Thoracic aorta (tissue), 2 donors: ENCODE measurements at regions not wholly inside any gene's neighbourhood (a gene's known extent, or its start where the extent isn't known, plus 50 kb on each side); places are given as distances from the start of the nearest gene placed in this dataset.

Experiments used
- ATAC-seq: fragments of 150-250 bp; one replicate; pipeline ENCODE4 v1.8.0; 2017; ENCODE audit warnings: low read depth; ENCODE audit not compliant: insufficient number of reproducible peaks, low FRiP score
- DNase-seq: peaks from one replicate; pipeline ENCODE4 v3.0.0-alpha.2; 2020; ENCODE audit warnings: low spot score
- H3K27ac ChIP-seq, 2 donors: fragments of 200-600 bp; sonication (generic); 1 replicate in 1 of 2; 2 replicates in 1 of 2; pipeline ENCODE4 v1.5.1; 2016; ENCODE audit warnings: mild to moderate bottlenecking in 2 of 2, moderate library complexity in 2 of 2
- H3K27me3 ChIP-seq: fragments of 200-600 bp; sonication (generic); replicated peaks from 2 replicates; pipeline ENCODE4 v1.6.0; 2016; ENCODE audit warnings: mild to moderate bottlenecking; ENCODE audit not compliant: insufficient read depth
- H3K36me3 ChIP-seq: fragments of 200-600 bp; sonication (generic); one replicate; pipeline ENCODE4 v1.5.1; 2016
- H3K4me1 ChIP-seq, 2 donors: fragments of 200-600 bp; sonication (generic); 1 replicate in 1 of 2; 2 replicates in 1 of 2; pipeline versions ENCODE4 v1.5.1 to v1.6.0; 2016; ENCODE audit warnings: low read depth in 2 of 2, mild to moderate bottlenecking in 1 of 2; ENCODE audit not compliant: control insufficient read depth in 1 of 2
- H3K4me3 ChIP-seq: fragments of 200-600 bp; sonication (generic); 2 replicates; pipeline ENCODE4 v1.5.1; 2016; ENCODE audit warnings: mild to moderate bottlenecking
- H3K9me3 ChIP-seq: fragments of 200-600 bp; sonication (generic); 2 replicates; pipeline ENCODE4 v1.5.1; 2016
- TF ChIP-seq, protein P1 (sequence below): fragments of 200-600 bp; sonication (generic); IDR thresholded peaks from one replicate; pipeline ENCODE4 v1.5.1; 2019; ENCODE audit warnings: antibody characterized with exemption

DNA sequence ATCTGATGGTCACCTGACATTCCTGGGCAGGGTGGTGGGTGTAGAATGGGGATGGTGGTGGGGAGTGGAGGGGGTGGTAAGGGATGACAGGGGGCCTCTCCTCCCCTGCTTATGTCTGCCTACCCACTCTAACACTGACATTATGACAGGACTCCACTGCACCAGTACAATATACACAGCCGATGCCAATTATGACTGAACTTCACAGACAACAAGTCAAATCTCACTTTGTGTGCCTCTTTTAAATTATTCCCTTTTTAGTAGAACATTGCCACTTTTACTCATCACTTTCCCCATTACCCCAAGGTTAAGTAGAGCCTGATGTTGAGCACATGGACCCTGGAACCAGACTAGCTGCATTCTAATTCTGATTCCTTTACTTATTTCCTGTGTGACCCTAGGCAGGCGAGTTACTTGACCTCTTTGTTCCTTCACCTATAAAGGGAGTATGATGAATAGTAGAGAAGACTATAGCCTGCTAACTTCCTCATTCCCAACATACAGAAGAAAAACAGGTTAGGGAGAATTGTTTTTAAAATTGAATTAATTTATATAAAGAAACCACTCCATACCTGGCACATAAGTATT, 464.7 kb downstream of the DMRT2 start:
- ATAC-seq, result no peak
- H3K36me3 ChIP-seq, result no peaks in the 10 kb centered on the region
- no peak overlapping the region for H3K4me3 ChIP-seq
- TF ChIP-seq, protein P1, sequence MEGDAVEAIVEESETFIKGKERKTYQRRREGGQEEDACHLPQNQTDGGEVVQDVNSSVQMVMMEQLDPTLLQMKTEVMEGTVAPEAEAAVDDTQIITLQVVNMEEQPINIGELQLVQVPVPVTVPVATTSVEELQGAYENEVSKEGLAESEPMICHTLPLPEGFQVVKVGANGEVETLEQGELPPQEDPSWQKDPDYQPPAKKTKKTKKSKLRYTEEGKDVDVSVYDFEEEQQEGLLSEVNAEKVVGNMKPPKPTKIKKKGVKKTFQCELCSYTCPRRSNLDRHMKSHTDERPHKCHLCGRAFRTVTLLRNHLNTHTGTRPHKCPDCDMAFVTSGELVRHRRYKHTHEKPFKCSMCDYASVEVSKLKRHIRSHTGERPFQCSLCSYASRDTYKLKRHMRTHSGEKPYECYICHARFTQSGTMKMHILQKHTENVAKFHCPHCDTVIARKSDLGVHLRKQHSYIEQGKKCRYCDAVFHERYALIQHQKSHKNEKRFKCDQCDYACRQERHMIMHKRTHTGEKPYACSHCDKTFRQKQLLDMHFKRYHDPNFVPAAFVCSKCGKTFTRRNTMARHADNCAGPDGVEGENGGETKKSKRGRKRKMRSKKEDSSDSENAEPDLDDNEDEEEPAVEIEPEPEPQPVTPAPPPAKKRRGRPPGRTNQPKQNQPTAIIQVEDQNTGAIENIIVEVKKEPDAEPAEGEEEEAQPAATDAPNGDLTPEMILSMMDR, result no peak
- no peaks in the 10 kb centered on the region for H3K4me1 ChIP-seq
- DNase-seq, result no peak
- no peaks in the 10 kb centered on the region for H3K9me3 ChIP-seq
- H3K27me3 ChIP-seq, result no peaks in the 10 kb centered on the region
- no peak overlapping the region for H3K27ac ChIP-seq

DNA sequence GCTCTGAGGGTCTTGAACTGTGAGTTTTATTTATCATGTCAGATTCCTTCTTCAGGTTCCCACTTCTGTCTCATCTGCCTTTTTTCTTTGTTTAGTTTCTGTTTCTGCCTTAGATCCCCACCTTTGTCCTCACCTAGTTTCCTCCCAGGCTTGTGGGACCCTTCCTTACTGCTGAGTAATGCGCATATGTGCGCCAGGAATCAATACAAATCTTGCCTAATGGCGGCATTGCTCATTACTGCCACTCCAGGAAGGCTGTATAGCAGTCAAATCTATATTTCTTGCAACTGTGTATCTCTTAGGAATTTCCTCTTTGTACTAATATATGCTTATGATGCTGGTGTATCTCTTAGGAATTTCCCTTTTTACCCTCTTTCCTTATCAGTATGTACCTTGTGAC, 465.4 kb downstream of the DMRT2 start:
- TF ChIP-seq, protein P1, result no peak
- Histone ChIP-seq H3K27ac (no peak overlapping the region), H3K36me3 (no peaks in the 10 kb centered on the region), H3K4me1 (no peaks in the 10 kb centered on the region), H3K9me3 (no peaks in the 10 kb centered on the region), H3K27me3 (no peaks in the 10 kb centered on the region), H3K4me3 (no peak overlapping the region)
- no peak for ATAC-seq
- no peak for DNase-seq

DNA sequence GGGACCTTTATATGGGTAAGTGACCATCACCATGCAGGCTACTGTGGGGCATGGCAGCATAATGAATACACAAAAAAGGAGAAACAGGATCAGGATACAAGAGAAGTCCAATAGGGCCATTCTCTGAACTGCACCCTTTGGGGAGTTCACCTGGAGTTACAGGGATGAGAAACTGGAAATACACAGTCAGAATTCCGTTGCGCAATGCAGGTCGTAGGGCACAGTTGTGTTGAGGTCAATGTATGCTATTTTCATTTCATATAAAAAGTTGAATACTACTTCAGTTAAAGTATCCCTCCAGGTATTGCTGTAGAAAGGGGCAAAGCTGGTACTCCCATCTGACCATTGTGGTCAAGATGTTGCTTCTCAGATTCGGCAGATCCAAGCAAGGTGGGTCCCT, 471.4 kb downstream of the DMRT2 start:
- TF ChIP-seq, protein P1, result no peak
- Histone ChIP-seq H3K9me3 (no peaks in the 10 kb centered on the region), H3K27ac (no peak overlapping the region), H3K27me3 (no peaks in the 10 kb centered on the region), H3K36me3 (no peaks in the 10 kb centered on the region), H3K4me3 (no peak overlapping the region), H3K4me1 (no peaks in the 10 kb centered on the region)
- no peak for DNase-seq
- ATAC-seq, result no peak

DNA sequence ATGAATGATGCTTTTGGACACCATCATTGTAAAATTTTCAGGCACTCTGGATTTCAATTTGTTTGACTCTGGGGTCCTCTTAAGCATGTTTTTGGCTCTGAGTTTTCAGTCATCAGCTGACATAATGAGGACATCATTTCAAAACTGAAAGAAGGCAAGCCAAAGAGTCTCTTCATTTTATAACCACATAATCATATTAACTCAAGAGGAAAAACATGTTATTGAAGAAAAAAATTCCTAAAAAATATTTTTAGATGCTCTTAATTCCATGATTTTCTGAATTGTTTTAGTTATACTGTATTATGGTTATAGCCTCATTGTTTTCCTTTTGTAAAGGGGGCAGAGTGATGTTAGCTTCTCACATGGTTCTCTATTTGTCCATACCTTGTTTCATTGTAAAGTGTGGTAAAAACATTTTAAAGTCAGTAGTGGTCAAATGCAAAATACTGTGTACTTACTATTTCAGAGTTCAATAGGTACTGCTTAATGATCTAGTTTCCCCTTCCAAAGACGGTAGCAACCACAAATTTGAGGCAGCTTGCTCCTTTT, 472.1 kb downstream of the DMRT2 start:
- ATAC-seq, result no peak
- H3K27ac ChIP-seq, result no peak overlapping the region
- TF ChIP-seq, protein P1, result no peak

DNA sequence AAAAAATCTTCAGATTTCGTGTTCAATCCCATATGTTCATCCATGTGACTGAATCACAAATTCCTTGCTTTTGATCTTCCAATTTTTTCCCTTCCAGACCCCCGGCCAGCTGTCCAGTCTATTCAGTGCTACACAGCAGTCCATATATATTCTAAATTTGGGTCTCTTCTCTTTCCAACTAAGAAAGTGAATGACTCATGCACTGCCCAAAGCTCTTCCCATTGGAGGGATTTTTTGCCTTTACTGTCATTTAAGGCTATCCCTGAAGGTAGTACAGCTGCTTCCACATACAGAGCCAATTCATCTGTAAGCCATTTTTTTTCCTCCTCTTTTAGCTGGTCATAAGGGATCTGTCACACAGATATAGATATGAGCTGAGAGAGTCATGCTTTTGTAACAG, 478.3 kb downstream of the DMRT2 start:
- H3K36me3 ChIP-seq, result no peaks in the 10 kb centered on the region
- H3K4me1 ChIP-seq, result no peaks in the 10 kb centered on the region
- TF ChIP-seq, protein P1, result no peak
- no peak overlapping the region for H3K4me3 ChIP-seq
- H3K27ac ChIP-seq, result no peak overlapping the region
- ATAC-seq (no peak), DNase-seq (no peak)
- no peaks in the 10 kb centered on the region for H3K9me3 ChIP-seq
- H3K27me3 ChIP-seq, result no peaks in the 10 kb centered on the region

More for the DNA sequence above, 472.1 kb downstream of the DMRT2 start:
- Histone ChIP-seq H3K4me3 (no peak overlapping the region), H3K27me3 (no peaks in the 10 kb centered on the region), H3K36me3 (no peaks in the 10 kb centered on the region), H3K4me1 (no peaks in the 10 kb centered on the region), H3K9me3 (no peaks in the 10 kb centered on the region)
- DNase-seq, result no peak
